ENCODE measurements at regions not wholly inside any gene's neighbourhood (a gene's known extent, or its start where the extent isn't known, plus 50 kb on each side); places are given as distances from the start of the nearest gene placed in this dataset.

- Histone ChIP-seq H3K4me1 (no peaks in the 10 kb centered on the region), H3K4me3 (no peak overlapping the region), H3K27me3 (peaks cover 50% of the 10 kb centered on the region), H3K27ac (no peak overlapping the region), H3K9me3 (peaks cover 0 to 9% (median 0%) of the 10 kb centered on the region in 3 donors), H3K36me3 (no peaks in the 10 kb centered on the region)
- TF ChIP-seq POLR2A (IDR thresholded peaks at IDR 0.05) (no peak), EP300 (IDR thresholded peaks at IDR 0.05) (no peak), POLR2AphosphoS5 (IDR thresholded peaks at IDR 0.05) (no peak), CTCF (IDR thresholded peaks at IDR 0.05) (no peak)
- no peak for ATAC-seq
- WGBS, 2 donors (ENCODE audit: low coverage in 1 of 2) = 81% methylated on average over 8 of the region's 8 CpGs; no CpG with 5 or more reads in 1 of the 2 donors
These were observed 389.7 kb downstream of the PTPRU start for GRCh38 chr1:29626066-29626465.

DNA sequence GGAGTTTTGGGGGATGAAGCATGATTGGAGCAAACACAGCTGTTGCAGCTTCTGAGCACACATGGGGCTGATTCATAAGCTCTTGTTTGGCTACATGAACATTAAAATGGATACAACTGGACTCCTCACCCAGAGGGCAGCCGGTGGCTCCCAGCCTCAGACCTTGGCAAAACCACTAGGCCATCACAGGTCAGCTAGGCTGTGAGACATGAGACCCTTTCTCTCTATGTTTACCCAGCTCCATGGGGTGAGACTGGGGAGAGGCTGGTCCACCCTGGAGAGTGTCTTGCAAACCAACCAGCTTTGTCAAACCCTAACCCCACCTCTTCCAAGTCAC, 388.7 kb downstream of the PTPRU start:
- no peak for ATAC-seq
- peaks cover 0 to 9% (median 0%) of the 10 kb centered on the region in 3 donors for H3K9me3 ChIP-seq
- H3K4me1 ChIP-seq = no peaks in the 10 kb centered on the region
- no peak for TF ChIP-seq EP300 (IDR thresholded peaks at IDR 0.05)
- TF ChIP-seq POLR2A (IDR thresholded peaks at IDR 0.05) = no peak
- no peak for TF ChIP-seq POLR2AphosphoS5 (IDR thresholded peaks at IDR 0.05)
- no peak for TF ChIP-seq CTCF (IDR thresholded peaks at IDR 0.05)
- no peak overlapping the region for H3K27ac ChIP-seq
- no CpG with 5 or more reads among the region's 1 CpG for WGBS, 2 donors (ENCODE audit: low coverage in 1 of 2)
- H3K27me3 ChIP-seq = peaks cover 59% of the 10 kb centered on the region
- H3K4me3 ChIP-seq = no peak overlapping the region
- H3K36me3 ChIP-seq = no peaks in the 10 kb centered on the region

DNA sequence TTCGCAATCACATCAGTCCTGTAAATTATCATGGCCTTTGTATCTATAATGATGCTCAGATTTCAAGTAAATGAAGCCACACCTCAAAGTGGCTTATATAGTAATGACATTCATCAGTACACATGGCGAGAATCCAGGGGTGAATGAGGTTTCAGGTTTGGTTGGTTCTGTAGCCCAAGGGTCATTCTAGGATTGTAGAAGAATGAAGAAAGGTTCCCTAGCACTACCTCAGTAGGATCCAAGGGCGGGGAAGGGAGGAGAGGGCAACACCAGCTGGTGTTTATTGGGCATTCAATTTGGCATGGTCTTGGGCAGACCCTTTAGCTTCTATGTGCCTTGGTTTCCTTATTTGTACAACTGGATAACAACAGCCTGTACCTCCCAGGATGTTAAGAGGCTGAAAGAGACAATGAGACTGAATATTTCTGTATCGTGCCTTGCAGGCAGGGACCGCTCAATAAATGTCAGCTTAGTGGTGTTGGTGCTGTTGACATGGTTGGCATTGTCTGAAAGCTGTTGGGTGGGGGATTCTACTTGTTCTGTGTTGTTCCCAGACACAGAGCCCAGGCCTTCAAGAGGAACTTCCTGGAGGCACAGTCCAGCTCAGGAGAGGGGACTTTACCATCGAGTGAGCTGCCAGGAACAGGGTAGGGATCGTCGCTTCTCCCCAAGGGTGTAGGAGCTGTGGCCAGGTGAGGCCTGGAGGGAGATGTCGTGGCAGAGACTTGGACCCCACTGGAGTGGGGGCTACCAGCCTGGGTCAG, 388.2 kb downstream of the PTPRU start:
- peaks cover 0 to 9% (median 0%) of the 10 kb centered on the region in 3 donors for H3K9me3 ChIP-seq
- 50 to 83% methylated on average over 4 to 5 of the region's 9 CpGs for WGBS, 2 donors (ENCODE audit: low coverage in 1 of 2)
- H3K27ac ChIP-seq = no peak overlapping the region
- TF ChIP-seq CTCF (IDR thresholded peaks at IDR 0.05) = no peak
- TF ChIP-seq EP300 (IDR thresholded peaks at IDR 0.05) = no peak
- TF ChIP-seq POLR2AphosphoS5 (IDR thresholded peaks at IDR 0.05) = no peak
- no peak for TF ChIP-seq POLR2A (IDR thresholded peaks at IDR 0.05)
- H3K27me3 ChIP-seq = peaks cover 54% of the 10 kb centered on the region
- no peaks in the 10 kb centered on the region for H3K4me1 ChIP-seq
- no peak overlapping the region for H3K4me3 ChIP-seq
- H3K36me3 ChIP-seq = no peaks in the 10 kb centered on the region
- ATAC-seq = no peak

DNA sequence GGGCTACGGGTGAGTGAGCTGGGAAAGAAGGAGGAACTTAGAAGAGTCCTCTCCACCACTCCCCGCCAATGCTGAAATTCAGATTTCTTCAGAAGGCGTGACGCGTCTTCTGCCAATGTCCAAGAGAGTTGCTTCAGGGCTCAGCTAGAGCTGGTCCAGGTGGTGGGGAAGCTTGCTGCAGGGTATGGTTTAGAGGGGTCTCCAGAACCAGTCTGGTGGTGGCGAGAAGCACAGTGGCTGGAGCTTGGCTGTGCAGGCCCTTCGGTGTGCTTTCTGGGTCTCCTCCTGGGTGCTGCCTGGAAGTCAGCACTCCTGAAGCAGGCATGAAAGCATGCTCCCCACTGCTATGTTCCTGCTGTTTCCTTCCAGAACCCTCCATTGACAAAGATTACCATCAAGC, 387.2 kb downstream of the PTPRU start:
- no peak overlapping the region for H3K27ac ChIP-seq
- H3K4me3 ChIP-seq = no peak overlapping the region
- no peak for ATAC-seq
- 70 to 77% methylated on average over 3 to 5 of the region's 7 CpGs for WGBS, 2 donors (ENCODE audit: low coverage in 1 of 2)
- no peak for TF ChIP-seq CTCF (IDR thresholded peaks at IDR 0.05)
- no peak for TF ChIP-seq POLR2A (IDR thresholded peaks at IDR 0.05)
- TF ChIP-seq EP300 (IDR thresholded peaks at IDR 0.05) = no peak
- TF ChIP-seq POLR2AphosphoS5 (IDR thresholded peaks at IDR 0.05) = no peak
- H3K9me3 ChIP-seq = peaks cover 0 to 9% (median 0%) of the 10 kb centered on the region in 3 donors
- no peaks in the 10 kb centered on the region for H3K36me3 ChIP-seq
- H3K4me1 ChIP-seq = no peaks in the 10 kb centered on the region
- H3K27me3 ChIP-seq = peaks cover 54% of the 10 kb centered on the region

- H3K4me1 ChIP-seq = no peaks in the 10 kb centered on the region
- WGBS, 2 donors (ENCODE audit: low coverage in 1 of 2) = 47 to 75% methylated on average over 3 to 5 of the region's 11 CpGs
- no peaks in the 10 kb centered on the region for H3K9me3 ChIP-seq
- no peak for TF ChIP-seq POLR2AphosphoS5 (IDR thresholded peaks at IDR 0.05)
- no peak for TF ChIP-seq CTCF (IDR thresholded peaks at IDR 0.05)
- H3K27me3 ChIP-seq = peaks cover 50% of the 10 kb centered on the region
- no peak for ATAC-seq
- H3K36me3 ChIP-seq = no peaks in the 10 kb centered on the region
- no peak overlapping the region for H3K4me3 ChIP-seq
- H3K27ac ChIP-seq = no peak overlapping the region
These were observed 385.6 kb downstream of the PTPRU start for GRCh38 chr1:29621826-29622435.
